ENCODE measurements at regions not wholly inside any gene's neighbourhood (a gene's known extent, or its start where the extent isn't known, plus 50 kb on each side); places are given as distances from the start of the nearest gene placed in this dataset.

- Histone ChIP-seq H3K36me3 (ENCODE audit: low read depth) (no peaks in the 10 kb centered on the region), H2AFZ (no peak overlapping the region), H3K27me3 (replicated peaks; ENCODE audit: insufficient read depth) (no peaks in the 10 kb centered on the region), H3K9ac (no peak overlapping the region), H3K9me2 (ENCODE audit: insufficient read depth) (no peaks in the 10 kb centered on the region), H4K20me1 (ENCODE audit: insufficient read depth) (no peaks in the 10 kb centered on the region), H3K4me2 (ENCODE audit: unreplicated experiment) (no peak overlapping the region), H3K27ac (no peak overlapping the region), H3K79me2 (ENCODE audit: insufficient read depth) (no peaks in the 10 kb centered on the region), H3K4me1 (ENCODE audit: insufficient read depth) (peaks cover 12% of the 10 kb centered on the region), H3K9me3 (ENCODE audit: low read depth) (no peaks in the 10 kb centered on the region), H3F3A (ENCODE audit: insufficient read depth) (peaks cover 7% of the 10 kb centered on the region), H3K4me3 (no peak overlapping the region)
- peak; percentile 23 for DNase-seq
- in situ Hi-C loops (cut with MboI), result no loop called here
- WGBS, 2 experiments (ENCODE audit: low coverage in 1 of 2, low lambda C conversion rate in 2 of 2, missing lambda C conversion rate in 2 of 2), result 87 to 88% methylated on average over 2 of the region's 2 CpGs
- no peak for TF ChIP-seq EZH2phosphoT487 (IDR thresholded peaks at IDR 0.05; ENCODE audit: insufficient read depth, low read depth)
- no peak for TF ChIP-seq EZH2 (IDR thresholded peaks at IDR 0.05; ENCODE audit: insufficient read depth, poor library complexity, severe bottlenecking)
These were observed 129.9 kb upstream of the MOCS2 start for GRCh38 chr5:53239301-53239990.

- Histone ChIP-seq H3K27ac (no peak overlapping the region), H3K36me3 (ENCODE audit: low read depth) (no peaks in the 10 kb centered on the region), H3K9me2 (ENCODE audit: insufficient read depth) (no peaks in the 10 kb centered on the region), H3K27me3 (replicated peaks; ENCODE audit: insufficient read depth) (no peaks in the 10 kb centered on the region), H3K79me2 (ENCODE audit: insufficient read depth) (no peaks in the 10 kb centered on the region), H4K20me1 (ENCODE audit: insufficient read depth) (no peaks in the 10 kb centered on the region), H2AFZ (no peak overlapping the region), H3K9ac (no peak overlapping the region), H3K4me3 (no peak overlapping the region), H3K4me1 (ENCODE audit: insufficient read depth) (peaks cover 24% of the 10 kb centered on the region), H3K4me2 (ENCODE audit: unreplicated experiment) (no peak overlapping the region), H3F3A (ENCODE audit: insufficient read depth) (peaks cover 19% of the 10 kb centered on the region), H3K9me3 (ENCODE audit: low read depth) (no peaks in the 10 kb centered on the region)
- in situ Hi-C loops (cut with MboI), result no loop called here
- DNase-seq, result no peak
- TF ChIP-seq EZH2 (IDR thresholded peaks at IDR 0.05; ENCODE audit: insufficient read depth, poor library complexity, severe bottlenecking), result no peak
- TF ChIP-seq EZH2phosphoT487 (IDR thresholded peaks at IDR 0.05; ENCODE audit: insufficient read depth, low read depth), result no peak
These were observed 131.1 kb upstream of the MOCS2 start for GRCh38 chr5:53240661-53241060.

- 84 to 91% methylated on average over 5 of the region's 5 CpGs for WGBS, 2 experiments (ENCODE audit: low coverage in 1 of 2, low lambda C conversion rate in 2 of 2, missing lambda C conversion rate in 2 of 2)
- in situ Hi-C loops (cut with MboI), result no loop called here
These were observed 132.0 kb upstream of the MOCS2 start for GRCh38 chr5:53241572-53241971.

GRCh38 chr5:53243403-53243802 is 133.8 kb upstream of the MOCS2 start:
- H3F3A ChIP-seq (ENCODE audit: insufficient read depth), result peaks cover 38% of the 10 kb centered on the region
- no peaks in the 10 kb centered on the region for H3K9me2 ChIP-seq (ENCODE audit: insufficient read depth)
- H4K20me1 ChIP-seq (ENCODE audit: insufficient read depth), result no peaks in the 10 kb centered on the region
- no peak overlapping the region for H2AFZ ChIP-seq
- no peak overlapping the region for H3K4me2 ChIP-seq (ENCODE audit: unreplicated experiment)
- no peak overlapping the region for H3K4me3 ChIP-seq
- TF ChIP-seq EZH2phosphoT487 (IDR thresholded peaks at IDR 0.05; ENCODE audit: insufficient read depth, low read depth), result no peak
- TF ChIP-seq EZH2 (IDR thresholded peaks at IDR 0.05; ENCODE audit: insufficient read depth, poor library complexity, severe bottlenecking), result no peak
- H3K9me3 ChIP-seq (ENCODE audit: low read depth), result no peaks in the 10 kb centered on the region
- H3K27me3 ChIP-seq (replicated peaks; ENCODE audit: insufficient read depth), result no peaks in the 10 kb centered on the region
- in situ Hi-C loops (cut with MboI), result no loop called here
- no peaks in the 10 kb centered on the region for H3K36me3 ChIP-seq (ENCODE audit: low read depth)
- DNase-seq, result no peak
- H3K9ac ChIP-seq, result no peak overlapping the region
- 77 to 85% methylated on average over 3 of the region's 3 CpGs for WGBS, 2 experiments (ENCODE audit: low coverage in 1 of 2, low lambda C conversion rate in 2 of 2, missing lambda C conversion rate in 2 of 2)
- H3K79me2 ChIP-seq (ENCODE audit: insufficient read depth), result no peaks in the 10 kb centered on the region
- H3K4me1 ChIP-seq (ENCODE audit: insufficient read depth), result peaks cover 39% of the 10 kb centered on the region
- H3K27ac ChIP-seq, result no peak overlapping the region

More at GRCh38 chr5:53241572-53241971, 132.0 kb upstream of the MOCS2 start:
- Histone ChIP-seq H3K4me1 (ENCODE audit: insufficient read depth) (peaks cover 33% of the 10 kb centered on the region), H3K9me2 (ENCODE audit: insufficient read depth) (no peaks in the 10 kb centered on the region), H3K9ac (no peak overlapping the region), H3K79me2 (ENCODE audit: insufficient read depth) (no peaks in the 10 kb centered on the region), H3K27me3 (replicated peaks; ENCODE audit: insufficient read depth) (no peaks in the 10 kb centered on the region), H3K27ac (no peak overlapping the region), H3K4me3 (no peak overlapping the region), H4K20me1 (ENCODE audit: insufficient read depth) (no peaks in the 10 kb centered on the region), H3K4me2 (ENCODE audit: unreplicated experiment) (no peak overlapping the region), H2AFZ (no peak overlapping the region), H3K9me3 (ENCODE audit: low read depth) (no peaks in the 10 kb centered on the region), H3F3A (ENCODE audit: insufficient read depth) (peaks cover 28% of the 10 kb centered on the region), H3K36me3 (ENCODE audit: low read depth) (no peaks in the 10 kb centered on the region)
- TF ChIP-seq EZH2 (IDR thresholded peaks at IDR 0.05; ENCODE audit: insufficient read depth, poor library complexity, severe bottlenecking) (no peak), EZH2phosphoT487 (IDR thresholded peaks at IDR 0.05; ENCODE audit: insufficient read depth, low read depth) (no peak)
- DNase-seq, result no peak

Data from GM23248 (cell line).